H1 (cell line): ENCODE measurements at regions not wholly inside any gene's neighbourhood (a gene's known extent, or its start where the extent isn't known, plus 50 kb on each side); places are given as distances from the start of the nearest gene placed in this dataset.

Experiments
- CTCF ChIA-PET: fragments of 300-600 bp; sonication (Branson Sonifier 250); formaldehyde crosslinking; loops from one replicate; lab custom pipeline; 2021; ENCODE audit not compliant: partially characterized antibody; lab: Charles Lee
- POLR2A ChIA-PET: fragments of 300-600 bp; sonication (Branson Sonifier 250); formaldehyde crosslinking; loops from one replicate; lab custom pipeline; 2021; ENCODE audit warnings: inconsistent platforms; ENCODE audit not compliant: partially characterized antibody; lab: Charles Lee
- DNase-seq, 2 experiments: peaks; one replicate each; pipeline versions ENCODE4 v3.0.0 to v3.0.0-alpha.2; 2010 to 2022; ENCODE audit warnings: low spot score in 2 of 2, low read depth in 1 of 2, mixed read lengths in 1 of 2
- FAIRE-seq: peaks from 2 replicates; lab custom pipeline; 2011; peaks lifted over from hg19 to GRCh38; lab: Jason Lieb, UNC
- H2AFZ ChIP-seq: 2 replicates; pipeline ENCODE4 v1.8.1; 2012; ENCODE audit warnings: low read length, inconsistent platforms
- H2AK5ac ChIP-seq: 2 replicates; pipeline ENCODE4 v1.6.1; 2013; ENCODE audit warnings: low read depth, low read length
- H2BK120ac ChIP-seq: replicated peaks from 2 replicates; pipeline ENCODE3; 2013; ENCODE audit warnings: low read depth, low read length, inconsistent platforms
- H2BK12ac ChIP-seq: 2 replicates; pipeline ENCODE4 v1.6.1; 2013; ENCODE audit warnings: low read depth, low read length
- H2BK15ac ChIP-seq: 2 replicates; pipeline ENCODE4 v1.6.1; 2013; ENCODE audit warnings: low read length
- H2BK20ac ChIP-seq: 2 replicates; pipeline ENCODE4 v1.6.1; 2013; ENCODE audit warnings: low read length
- H2BK5ac ChIP-seq: 2 replicates; pipeline ENCODE4 v1.6.1; 2013; ENCODE audit warnings: low read depth, low read length
- H3K14ac ChIP-seq: 2 replicates; pipeline ENCODE4 v1.6.1; 2013; ENCODE audit warnings: inconsistent platforms; ENCODE audit not compliant: insufficient read length
- H3K18ac ChIP-seq: 2 replicates; pipeline ENCODE4 v1.6.1; 2013; ENCODE audit warnings: low read length; ENCODE audit errors: extremely low read depth
- H3K23ac ChIP-seq: 2 replicates; pipeline ENCODE4 v1.6.1; 2013; ENCODE audit warnings: inconsistent platforms; ENCODE audit not compliant: insufficient read length
- H3K23me2 ChIP-seq: 2 replicates; pipeline ENCODE4 v1.6.1; 2013; ENCODE audit warnings: low read depth, low read length
- H3K27ac ChIP-seq: 2 replicates; pipeline ENCODE4 v1.6.1; 2011; ENCODE audit warnings: low read depth, low read length, inconsistent platforms
- H3K27me3 ChIP-seq, 4 experiments: replicated peaks in 1 of 4; 1 replicate in 1 of 4; 2 replicates in 3 of 4; pipeline versions ENCODE4 v1.6.1 to v1.8.1; 2011 to 2013; ENCODE audit warnings: low read length in 3 of 4, mild to moderate bottlenecking in 3 of 4, inconsistent platforms in 2 of 4, mixed read lengths in 2 of 4, moderate library complexity in 1 of 4; ENCODE audit not compliant: control insufficient read depth in 3 of 4, insufficient read depth in 3 of 4; ENCODE audit errors: extremely low read depth in 1 of 4
- H3K36me3 ChIP-seq, 4 experiments: 2 replicates each; pipeline versions ENCODE4 v1.6.1 to v1.8.1; 2011 to 2013; ENCODE audit warnings: mild to moderate bottlenecking in 4 of 4, low read length in 3 of 4, moderate library complexity in 2 of 4, control low read depth in 1 of 4, inconsistent platforms in 1 of 4; ENCODE audit not compliant: insufficient read depth in 4 of 4, control insufficient read depth in 2 of 4
- H3K4ac ChIP-seq: replicated peaks from 2 replicates; pipeline ENCODE3; 2013; ENCODE audit warnings: low read length, low read depth, mixed read lengths, inconsistent platforms; ENCODE audit not compliant: insufficient read length
- H3K4me1 ChIP-seq, 4 experiments: replicated peaks in 1 of 4; 1 replicate in 1 of 4; 2 replicates in 3 of 4; pipeline versions ENCODE4 v1.6.1 to v1.8.1; 2011 to 2013; ENCODE audit warnings: low read length in 3 of 4, inconsistent platforms in 2 of 4, mixed read lengths in 1 of 4; ENCODE audit not compliant: insufficient read depth in 4 of 4, control insufficient read depth in 3 of 4
- H3K4me2 ChIP-seq, 2 experiments: 2 replicates each; pipeline versions ENCODE4 v1.6.1 to v1.8.1; 2011 to 2013; ENCODE audit warnings: low read depth in 2 of 2, low read length in 2 of 2, control low read depth in 1 of 2, inconsistent platforms in 1 of 2, mild to moderate bottlenecking in 1 of 2; ENCODE audit not compliant: insufficient read depth in 1 of 2
- H3K4me3 ChIP-seq, 4 experiments: fragments of 200-600, 300-600 bp in 1 of 4; sonication (generic), shearing (Covaris generic), sonication (Bioruptor Twin) in 1 of 4; 2 replicates each; pipeline versions ENCODE4 v1.5.1 to v1.8.1; 2011 to 2016; ENCODE audit warnings: low read length in 4 of 4, low read depth in 3 of 4, control low read depth in 2 of 4, inconsistent platforms in 2 of 4, mild to moderate bottlenecking in 2 of 4, mixed read lengths in 1 of 4, moderate library complexity in 1 of 4; ENCODE audit not compliant: insufficient read depth in 2 of 4; ENCODE audit errors: extremely low read depth in 1 of 4
- H3K56ac ChIP-seq: replicated peaks from 2 replicates; pipeline ENCODE3; 2013; ENCODE audit warnings: low read depth, mild to moderate bottlenecking, mixed read lengths, low read length, inconsistent platforms; ENCODE audit not compliant: insufficient read length
- H3K79me1 ChIP-seq: 2 replicates; pipeline ENCODE4 v1.6.1; 2013; ENCODE audit warnings: low read depth, low read length, control low read depth
- H3K79me2 ChIP-seq, 2 experiments: 2 replicates each; pipeline versions ENCODE4 v1.6.1 to v1.8.1; 2012 to 2013; ENCODE audit warnings: low read length in 2 of 2, mild to moderate bottlenecking in 2 of 2, inconsistent platforms in 1 of 2; ENCODE audit not compliant: insufficient read depth in 2 of 2, control insufficient read depth in 1 of 2
- H3K9ac ChIP-seq, 4 experiments: replicated peaks in 1 of 4; 1 replicate in 1 of 4; 2 replicates in 3 of 4; pipeline versions ENCODE4 v1.6.1 to v1.8.1; 2011 to 2013; ENCODE audit warnings: low read depth in 3 of 4, low read length in 3 of 4, control low read depth in 2 of 4, mild to moderate bottlenecking in 2 of 4, moderate library complexity in 2 of 4, inconsistent platforms in 1 of 4; ENCODE audit errors: extremely low read depth in 1 of 4
- H3K9me3 ChIP-seq, 2 experiments: 2 replicates each; pipeline versions ENCODE4 v1.6.1 to v1.8.1; 2012 to 2013; ENCODE audit warnings: mild to moderate bottlenecking in 2 of 2, moderate library complexity in 2 of 2, control low read depth in 1 of 2, inconsistent platforms in 1 of 2, low read depth in 1 of 2, low read length in 1 of 2, mixed read lengths in 1 of 2; ENCODE audit not compliant: insufficient read depth in 2 of 2
- H4K20me1 ChIP-seq, 2 experiments: replicated peaks in 1 of 2; 2 replicates each; pipeline versions ENCODE3 to v1.8.1; 2011 to 2013; ENCODE audit warnings: inconsistent platforms in 2 of 2, low read length in 2 of 2, mild to moderate bottlenecking in 1 of 2; ENCODE audit not compliant: insufficient read depth in 2 of 2, control insufficient read depth in 1 of 2
- H4K5ac ChIP-seq: 2 replicates; pipeline ENCODE4 v1.6.1; 2013; ENCODE audit warnings: low read length, low read depth, mixed read lengths, inconsistent platforms; ENCODE audit not compliant: insufficient read length
- H4K8ac ChIP-seq: 2 replicates; pipeline ENCODE4 v1.8.0; 2013; ENCODE audit warnings: mild to moderate bottlenecking, moderate library complexity, low read length, inconsistent platforms; ENCODE audit not compliant: insufficient read depth; ENCODE audit errors: extremely low read depth
- H4K91ac ChIP-seq: replicated peaks from 2 replicates; pipeline ENCODE3; 2013; ENCODE audit warnings: low read length, mixed read lengths, inconsistent platforms; ENCODE audit not compliant: insufficient read length
- FOSL1 ChIP-seq: IDR thresholded peaks from 2 replicates; pipeline ENCODE4 v1.6.1; 2011; ENCODE audit warnings: mild to moderate bottlenecking, low read depth, low read length, moderate library complexity; ENCODE audit not compliant: insufficient read depth
- GABPA ChIP-seq: IDR thresholded peaks from 2 replicates; pipeline ENCODE4 v1.6.1; 2011; ENCODE audit warnings: mild to moderate bottlenecking, low read length, moderate library complexity, borderline replicate concordance; ENCODE audit not compliant: insufficient read depth
- HDAC2 ChIP-seq, 2 experiments: fragments of 300-600 bp in 1 of 2; sonication (generic) in 1 of 2; IDR thresholded peaks; 2 replicates each; pipeline ENCODE4 v1.6.1; 2011 to 2012; ENCODE audit warnings: low read depth in 2 of 2, low read length in 2 of 2, mild to moderate bottlenecking in 2 of 2, moderate library complexity in 2 of 2, borderline replicate concordance in 1 of 2, inconsistent platforms in 1 of 2
- KDM1A ChIP-seq: fragments of 200-600, 300-600 bp; sonication (generic); IDR thresholded peaks from 2 replicates; pipeline ENCODE4 v1.7.1; 2016; ENCODE audit warnings: mild to moderate bottlenecking, low read length, borderline replicate concordance
- KDM4A ChIP-seq: IDR thresholded peaks from one replicate; pipeline ENCODE4 v1.7.1; 2012; ENCODE audit warnings: low read depth, mild to moderate bottlenecking, moderate library complexity, low read length, inconsistent platforms; ENCODE audit not compliant: severe bottlenecking
- KDM5A ChIP-seq: fragments of 200-600 bp; IDR thresholded peaks from 2 replicates; pipeline ENCODE4 v1.7.1; 2012; ENCODE audit warnings: mild to moderate bottlenecking, low read length, inconsistent platforms, mixed read lengths
- MAFK ChIP-seq: IDR thresholded peaks from 2 replicates; pipeline ENCODE4 v1.6.1; 2012; ENCODE audit warnings: low read depth, mild to moderate bottlenecking, improper control_type of control experiment, low read length
- RBBP5 ChIP-seq: IDR thresholded peaks from 2 replicates; pipeline ENCODE4 v1.7.1; 2012; ENCODE audit warnings: low read depth, mild to moderate bottlenecking, inconsistent platforms, low read length, moderate library complexity, borderline replicate concordance
- SIN3A ChIP-seq, 2 experiments: IDR thresholded peaks in 1 of 2; conservative IDR thresholded peaks in 1 of 2; 2 replicates each; pipeline ENCODE4 v1.6.1; 2011 to 2012; ENCODE audit warnings: low read length in 2 of 2, improper control_type of control experiment in 1 of 2, low read depth in 1 of 2, mild to moderate bottlenecking in 1 of 2
- SRF ChIP-seq: IDR thresholded peaks from 2 replicates; pipeline ENCODE4 v1.6.1; 2011; ENCODE audit warnings: mild to moderate bottlenecking, low read depth, low read length, moderate library complexity
- WGBS, 2 experiments: shearing (Covaris generic) in 1 of 2; methylation state at CpG; one replicate each; pipeline versions ENCODE4 v1.1.6 to v1.1.7; 2013 to 2015; ENCODE audit warnings: low lambda C conversion rate in 2 of 2, mixed read lengths in 2 of 2, inconsistent platforms in 1 of 2, low coverage in 1 of 2, missing lambda C conversion rate in 1 of 2; ENCODE audit not compliant: insufficient replicate concordance in 2 of 2, insufficient coverage in 1 of 2, insufficient read length in 1 of 2; ENCODE audit errors: extremely low coverage in 1 of 2, missing lambda C conversion rate in 1 of 2; 5-methylcytosine and 5-hydroxymethylcytosine counted together

DNA sequence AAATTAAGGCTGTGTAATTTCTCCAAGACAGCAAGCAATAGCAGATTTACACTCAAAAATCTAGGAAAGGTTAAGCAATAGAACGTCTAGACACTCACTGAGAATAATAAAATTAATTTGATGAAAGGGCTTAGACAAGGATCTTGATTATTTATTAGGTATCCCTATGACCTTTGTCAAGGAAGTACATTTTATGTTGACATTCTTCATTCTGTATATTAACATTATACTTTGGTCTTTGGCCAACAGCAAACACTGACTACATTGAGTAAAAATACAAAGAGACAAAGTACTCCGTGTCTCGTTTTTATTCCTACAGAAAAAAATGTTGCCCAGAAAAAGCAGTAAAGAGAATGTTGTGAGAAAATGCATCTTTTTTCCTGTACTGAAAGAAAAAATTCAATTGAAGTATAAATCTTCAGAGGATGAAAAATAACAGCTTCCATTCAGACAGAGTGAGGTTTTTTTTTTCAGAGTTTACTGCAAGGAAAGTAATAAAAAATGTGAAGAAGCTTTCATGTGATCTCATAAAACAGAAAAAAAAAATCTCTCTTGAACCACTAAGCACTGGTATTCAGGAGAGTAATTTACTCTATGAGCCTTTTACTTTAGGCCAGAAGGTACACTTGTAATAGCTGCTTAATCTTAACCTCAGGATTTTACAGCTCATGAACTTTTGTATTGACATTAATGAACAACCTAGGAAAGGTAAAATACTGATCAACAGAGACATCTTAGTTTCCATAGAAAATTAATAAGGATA is 605.0 kb downstream of the FSCB start:
- TF ChIP-seq SRF (no peak), HDAC2 (IDR thresholded peaks at IDR 0.05; ENCODE audit: borderline replicate concordance in 1 of 2, low read depth in 2 of 2, low read length in 2 of 2) (no peak), KDM4A (no peak), FOSL1 (no peak), KDM1A (no peak), RBBP5 (no peak), MAFK (no peak), SIN3A (conservative IDR thresholded peaks at IDR 0.05 in 1 of 2, IDR thresholded peaks at IDR 0.05 in 1 of 2; ENCODE audit: low read depth in 1 of 2, low read length in 2 of 2) (no peak), GABPA (no peak), KDM5A (no peak)
- H2AFZ ChIP-seq = no peak overlapping the region
- H3K23me2 ChIP-seq = no peaks in the 10 kb centered on the region
- H2BK20ac ChIP-seq = no peak overlapping the region
- H4K5ac ChIP-seq = no peak overlapping the region
- H2BK5ac ChIP-seq = no peak overlapping the region
- no peak overlapping the region for H3K4me3 ChIP-seq
- no peak overlapping the region for H3K4me2 ChIP-seq
- no peak overlapping the region for H3K9ac ChIP-seq
- CTCF ChIA-PET = interaction anchor here (0.5 to 1.0 kb wide), 2 partner anchors 250 to 361 kb away, joined by 3 read pairs; no protein-coding TSS in a partner anchor
- H4K8ac ChIP-seq = no peak overlapping the region
- FAIRE-seq (no peak), DNase-seq (no peak)
- H3K79me2 ChIP-seq = no peaks in the 10 kb centered on the region
- no peak overlapping the region for H3K4ac ChIP-seq
- H2BK120ac ChIP-seq = no peak overlapping the region
- no peak overlapping the region for H2AK5ac ChIP-seq
- H3K36me3 ChIP-seq = no peaks in the 10 kb centered on the region
- no peak overlapping the region for H3K27ac ChIP-seq
- H3K56ac ChIP-seq = no peak overlapping the region
- no peaks in the 10 kb centered on the region for H3K27me3 ChIP-seq
- H4K20me1 ChIP-seq = no peaks in the 10 kb centered on the region
- POLR2A ChIA-PET = no interaction called here
- peaks cover 0 to 2% (median 0%) of the 10 kb centered on the region in 4 experiments; a peak in 2 of 7 replicates for H3K4me1 ChIP-seq
- no peaks in the 10 kb centered on the region for H3K79me1 ChIP-seq
- H3K9me3 ChIP-seq = no peaks in the 10 kb centered on the region
- no peak overlapping the region for H3K23ac ChIP-seq
- no peak overlapping the region for H3K18ac ChIP-seq
- H4K91ac ChIP-seq = no peak overlapping the region
- 80% methylated on average over 3 of the region's 3 CpGs; no CpG with 5 or more reads in 1 of the 2 experiments for WGBS, 2 experiments
- H2BK15ac ChIP-seq = no peak overlapping the region
- no peak overlapping the region for H3K14ac ChIP-seq
- H2BK12ac ChIP-seq = no peak overlapping the region
